Activated naive CD4-positive, alpha-beta T cell treated with anti-CD3 and anti-CD28 coated beads, Interleukin-2, amount 50 U/mL, for 16 hours (primary cell): ENCODE measurements at regions not wholly inside any gene's neighbourhood (a gene's known extent, or its start where the extent isn't known, plus 50 kb on each side); places are given as distances from the start of the nearest gene placed in this dataset.
"Not testable (repeated sequence)": the region's sequence is repeated elsewhere in the genome, so short reads cannot be mapped to it uniquely, and the experiment has no call there.

Source experiments
- DNase-seq: peaks from one replicate; pipeline ENCODE4 v3.0.0-alpha.2; 2020

DNA sequence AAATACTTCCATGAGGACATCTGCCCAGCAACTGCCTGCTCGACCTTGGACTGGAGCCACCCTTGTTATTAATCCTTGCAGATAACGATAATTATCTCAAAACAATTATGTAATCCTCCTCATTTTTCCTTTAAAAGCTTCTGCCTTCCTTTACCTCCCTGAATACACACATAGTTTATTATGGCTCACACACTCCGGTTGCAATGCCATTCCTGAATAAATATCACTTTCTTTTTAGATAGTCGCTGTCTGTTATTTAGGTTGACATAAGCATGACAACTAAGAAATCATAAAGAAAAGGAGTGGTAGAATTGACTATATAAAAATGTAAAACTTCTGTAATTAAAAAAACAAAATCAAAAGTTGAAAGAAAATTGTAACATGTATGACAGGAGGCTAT is 64.8 kb downstream of the B4GALT7 start:
- not testable (repeated sequence) for DNase-seq

DNA sequence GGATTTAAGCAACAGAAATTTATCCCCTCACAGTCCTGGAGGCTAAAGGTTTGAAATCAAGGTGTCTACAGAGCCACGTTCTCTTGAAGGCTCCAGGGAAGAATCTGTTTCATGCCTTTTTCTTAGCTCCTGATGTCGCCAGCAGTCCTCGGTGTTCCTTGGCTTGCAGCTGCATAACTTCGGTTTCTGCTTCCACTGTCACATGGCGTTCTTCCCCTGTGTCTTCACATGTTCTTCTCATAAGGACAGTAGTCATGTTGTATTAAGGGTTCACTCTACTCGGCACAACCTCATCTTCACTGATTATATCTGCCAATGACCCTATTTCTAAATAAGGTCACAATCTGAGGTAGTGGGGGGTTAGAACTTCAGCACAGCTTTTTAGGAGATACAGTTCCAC is 65.2 kb downstream of the B4GALT7 start:
- not testable (repeated sequence) for DNase-seq

DNA sequence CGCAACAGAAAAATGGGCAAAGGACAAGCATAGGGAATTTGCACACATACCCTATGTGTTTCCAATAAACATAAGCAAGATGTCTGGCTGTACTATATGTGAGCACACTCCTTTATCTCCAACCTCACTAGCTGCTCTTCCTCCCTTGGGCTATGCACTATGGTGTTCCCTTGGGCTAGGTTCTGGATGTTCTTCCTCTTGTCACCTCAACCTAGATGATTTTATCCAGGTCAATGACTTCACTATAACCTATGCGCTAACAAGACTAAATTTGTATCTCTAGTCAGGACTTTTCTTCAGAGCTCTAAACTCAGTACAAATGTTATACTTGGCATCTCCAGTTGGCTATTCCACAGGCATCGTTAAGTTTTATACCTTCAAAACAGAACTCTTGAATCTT is 66.0 kb downstream of the B4GALT7 start:
- not testable (repeated sequence) for DNase-seq

DNA sequence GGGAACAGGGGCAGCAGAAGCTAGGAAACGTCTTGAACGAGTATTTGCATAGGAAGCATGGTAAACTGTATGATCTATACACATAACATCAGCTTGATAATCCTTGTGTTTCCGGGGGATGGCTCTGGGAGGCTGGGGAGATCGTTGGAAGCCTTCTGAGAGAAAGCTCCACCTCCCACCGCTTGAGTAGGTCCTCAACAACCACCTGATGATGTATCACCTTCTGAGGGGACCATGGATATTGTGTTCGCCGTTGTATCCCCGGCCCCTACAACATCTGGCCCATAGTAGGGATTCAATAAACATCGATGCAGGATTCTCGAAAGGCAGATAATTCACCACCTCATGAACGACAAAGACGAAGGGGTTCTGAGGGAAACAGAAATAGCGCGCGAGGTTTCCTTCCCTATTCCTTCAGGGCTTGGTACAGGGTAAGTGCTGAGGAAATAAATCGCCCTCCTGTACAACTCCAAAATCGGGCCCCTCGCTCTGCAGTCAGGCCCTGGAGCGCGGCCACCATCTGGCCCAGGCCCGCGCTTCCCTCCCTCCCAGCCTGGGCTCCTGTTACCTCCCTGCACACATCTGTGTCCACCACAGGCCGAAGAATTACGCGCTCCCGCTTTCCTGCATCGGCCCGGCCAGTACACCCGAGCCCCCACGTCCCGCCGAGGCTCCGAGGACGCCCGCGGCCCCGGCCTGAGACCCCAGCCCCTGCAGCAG is 71.3 kb downstream of the B4GALT7 start:
- not testable (repeated sequence) for DNase-seq

DNA sequence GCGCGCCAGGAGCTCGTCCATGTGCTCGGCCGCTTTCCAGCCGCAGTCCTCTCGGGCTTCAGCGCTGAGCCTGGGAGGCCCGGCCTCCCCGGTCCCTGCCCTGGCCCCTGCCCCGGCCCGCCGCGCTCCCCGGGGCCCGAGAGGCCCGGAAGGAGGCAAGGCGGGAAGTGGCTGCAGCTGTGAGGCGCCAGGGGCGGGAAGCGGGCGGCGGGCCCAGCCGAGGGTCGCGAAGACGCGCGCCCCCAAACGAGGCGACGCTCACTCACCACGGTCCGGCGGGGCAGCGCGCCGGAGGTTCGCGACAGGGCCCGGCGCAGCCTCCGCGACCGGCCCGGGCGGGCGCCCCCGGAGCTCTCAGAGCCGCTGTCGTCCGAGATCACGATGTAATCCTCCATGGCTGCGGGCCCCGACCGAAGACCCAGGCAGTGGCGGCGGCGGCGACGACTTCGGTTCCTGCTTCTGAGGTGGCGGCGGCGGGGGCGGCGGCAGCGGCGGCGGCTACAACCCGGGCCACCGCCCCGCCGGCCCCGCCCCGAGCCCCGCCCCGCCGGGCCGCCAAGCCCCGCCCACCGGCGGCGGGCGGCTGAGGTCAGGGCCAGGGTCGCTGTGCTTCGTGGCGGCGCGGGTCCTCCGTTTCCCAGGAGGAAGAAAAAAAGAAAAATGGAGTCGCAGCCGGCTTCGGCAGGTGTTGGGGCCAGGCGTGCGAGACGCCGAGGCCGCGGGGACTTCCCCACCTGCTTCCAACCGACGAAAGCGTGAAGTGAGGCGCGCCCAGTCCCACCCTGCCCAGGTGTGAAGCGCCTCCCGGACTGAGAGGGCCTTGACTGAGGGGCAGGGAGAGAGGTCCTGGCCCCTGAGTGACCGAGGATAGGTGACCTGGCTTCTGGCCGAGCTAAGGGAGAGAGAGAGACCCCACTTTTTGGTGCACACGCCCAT is 72.1 kb downstream of the B4GALT7 start:
- DNase-seq = peak; percentile 82
